Gastroesophageal sphincter (tissue), 4 donors: ENCODE measurements at regions not wholly inside any gene's neighbourhood (a gene's known extent, or its start where the extent isn't known, plus 50 kb on each side); places are given as distances from the start of the nearest gene placed in this dataset.

Source experiments
- ATAC-seq: fragments of 150-250 bp; one replicate; pipeline ENCODE4 v1.9.1; 2016; ENCODE audit warnings: mild to moderate bottlenecking, moderate library complexity
- H3K27ac ChIP-seq, 4 donors: fragments of 200-600 bp; sonication (generic) in 3 of 4; 1 replicate in 3 of 4; 2 replicates in 1 of 4; pipeline ENCODE4 v1.5.1; 2016 to 2019
- H3K27me3 ChIP-seq: fragments of 200-600 bp; sonication (generic); one replicate; pipeline ENCODE4 v1.5.1; 2019
- H3K36me3 ChIP-seq, 2 donors: fragments of 200-600 bp; sonication (generic); one replicate each; pipeline ENCODE4 v1.5.1; 2019; ENCODE audit warnings: control low read depth in 1 of 2
- H3K4me1 ChIP-seq, 3 donors: fragments of 200-600 bp; sonication (generic); 1 replicate in 2 of 3; 2 replicates in 1 of 3; pipeline ENCODE4 v1.5.1; 2016 to 2019; ENCODE audit warnings: control low read depth in 2 of 3
- H3K4me3 ChIP-seq, 2 donors: fragments of 200-600 bp; sonication (generic); one replicate each; pipeline ENCODE4 v1.5.1; 2019; ENCODE audit warnings: mild to moderate bottlenecking in 1 of 2, moderate library complexity in 1 of 2
- H3K9me3 ChIP-seq, 3 donors: fragments of 200-600 bp; sonication (generic); one replicate each; pipeline ENCODE4 v1.5.1; 2017 to 2019; ENCODE audit warnings: control low read depth in 2 of 3
- EP300 ChIP-seq: sonication (generic); formaldehyde crosslinking; IDR thresholded peaks from one replicate; pipeline ENCODE4 v1.6.1; 2017; ENCODE audit warnings: antibody characterized with exemption, mild to moderate bottlenecking
- POLR2A ChIP-seq, 2 donors: fragments of 450-650 bp; IDR thresholded peaks; one replicate each; pipeline ENCODE4 v1.6.1; 2017; ENCODE audit warnings: antibody characterized with exemption in 2 of 2, mild to moderate bottlenecking in 2 of 2, moderate library complexity in 1 of 2
- POLR2AphosphoS5 ChIP-seq: sonication (generic); formaldehyde crosslinking; IDR thresholded peaks from one replicate; pipeline ENCODE4 v1.6.1; 2017; ENCODE audit warnings: antibody characterized with exemption
- WGBS, 2 donors: methylation state at CpG; one replicate each; pipeline ENCODE4 v1.1.5; 2018; ENCODE audit warnings: low coverage in 1 of 2; 5-methylcytosine and 5-hydroxymethylcytosine counted together
- TF ChIP-seq, protein P1 (sequence below), 4 experiments: fragments of 200-600 bp in 2 of 4; fragments of 450-650 bp in 2 of 4; sonication (generic) in 1 of 4; IDR thresholded peaks; one replicate each; pipeline ENCODE4 v1.5.1; 2017 to 2019; ENCODE audit warnings: antibody characterized with exemption in 4 of 4, mild to moderate bottlenecking in 2 of 4, moderate library complexity in 2 of 4

DNA sequence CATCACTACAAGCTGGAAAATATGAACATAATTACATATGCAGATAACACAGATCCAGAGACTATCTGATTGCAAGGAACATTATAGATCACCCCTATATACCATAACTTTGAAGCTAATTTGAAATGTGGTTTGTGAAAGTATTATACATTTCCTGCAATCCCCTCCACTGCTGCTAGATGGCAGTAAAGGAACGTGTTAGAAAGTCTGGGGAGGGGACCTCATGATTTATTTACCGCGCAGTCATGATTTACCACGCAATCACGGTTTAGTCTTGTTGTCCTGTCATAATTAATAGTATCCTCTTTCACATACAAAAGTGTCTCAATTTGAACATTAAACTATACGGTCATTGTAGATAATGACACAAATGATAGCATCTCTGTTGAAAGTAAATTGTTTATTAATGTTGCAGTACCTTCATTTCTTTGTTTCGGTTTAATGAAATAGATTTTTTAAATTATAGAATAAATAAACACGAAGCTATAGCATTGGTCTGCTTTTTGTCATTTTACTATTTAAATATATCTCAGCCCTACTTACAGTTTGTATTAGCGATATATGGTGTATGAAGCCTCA lies 145.3 kb upstream of the PRSS1 start:
- no peak overlapping the region for H3K27ac ChIP-seq
- H3K9me3 ChIP-seq, result no peaks in the 10 kb centered on the region
- 9 to 11% methylated on average over 9 of the region's 9 CpGs for WGBS, 2 donors
- peaks cover 43% of the 10 kb centered on the region for H3K27me3 ChIP-seq
- no peaks in the 10 kb centered on the region for H3K4me1 ChIP-seq
- no peaks in the 10 kb centered on the region for H3K36me3 ChIP-seq
- no peak overlapping the region for H3K4me3 ChIP-seq
- ATAC-seq, result no peak
- TF ChIP-seq EP300 (no peak), POLR2A (IDR thresholded peaks at IDR 0.05) (no peak), POLR2AphosphoS5 (no peak)
- TF ChIP-seq, protein P1, sequence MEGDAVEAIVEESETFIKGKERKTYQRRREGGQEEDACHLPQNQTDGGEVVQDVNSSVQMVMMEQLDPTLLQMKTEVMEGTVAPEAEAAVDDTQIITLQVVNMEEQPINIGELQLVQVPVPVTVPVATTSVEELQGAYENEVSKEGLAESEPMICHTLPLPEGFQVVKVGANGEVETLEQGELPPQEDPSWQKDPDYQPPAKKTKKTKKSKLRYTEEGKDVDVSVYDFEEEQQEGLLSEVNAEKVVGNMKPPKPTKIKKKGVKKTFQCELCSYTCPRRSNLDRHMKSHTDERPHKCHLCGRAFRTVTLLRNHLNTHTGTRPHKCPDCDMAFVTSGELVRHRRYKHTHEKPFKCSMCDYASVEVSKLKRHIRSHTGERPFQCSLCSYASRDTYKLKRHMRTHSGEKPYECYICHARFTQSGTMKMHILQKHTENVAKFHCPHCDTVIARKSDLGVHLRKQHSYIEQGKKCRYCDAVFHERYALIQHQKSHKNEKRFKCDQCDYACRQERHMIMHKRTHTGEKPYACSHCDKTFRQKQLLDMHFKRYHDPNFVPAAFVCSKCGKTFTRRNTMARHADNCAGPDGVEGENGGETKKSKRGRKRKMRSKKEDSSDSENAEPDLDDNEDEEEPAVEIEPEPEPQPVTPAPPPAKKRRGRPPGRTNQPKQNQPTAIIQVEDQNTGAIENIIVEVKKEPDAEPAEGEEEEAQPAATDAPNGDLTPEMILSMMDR (IDR thresholded peaks at IDR 0.05), result peak; percentile 36 to 77 (median 38)

DNA sequence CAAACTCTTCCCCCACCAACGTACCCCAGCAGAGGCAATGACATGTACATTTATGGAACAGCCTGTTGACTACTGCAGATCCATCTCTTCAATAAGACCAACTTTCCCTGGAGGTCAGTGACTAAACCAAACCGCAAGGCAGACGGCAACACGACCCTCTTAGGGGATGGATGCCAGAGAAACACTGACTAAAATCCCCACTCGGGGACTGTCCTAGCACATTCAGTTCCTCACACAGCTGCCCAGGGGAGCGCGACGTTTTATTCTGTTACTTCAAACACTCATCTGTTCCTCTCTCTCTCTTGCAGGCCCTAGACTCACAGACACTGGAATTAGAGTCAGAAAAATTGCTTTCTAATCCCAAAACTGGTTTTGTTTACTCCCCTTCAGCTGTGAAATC lies 146.5 kb upstream of the PRSS1 start:
- WGBS, 2 donors, result 34 to 44% methylated on average over 6 to 8 of the region's 8 CpGs
- Histone ChIP-seq H3K4me3 (no peak overlapping the region), H3K27ac (no peak overlapping the region), H3K27me3 (peaks cover 45% of the 10 kb centered on the region), H3K4me1 (no peaks in the 10 kb centered on the region), H3K36me3 (no peaks in the 10 kb centered on the region), H3K9me3 (no peaks in the 10 kb centered on the region)
- TF ChIP-seq POLR2A (IDR thresholded peaks at IDR 0.05), result no peak
- no peak for TF ChIP-seq POLR2AphosphoS5
- TF ChIP-seq EP300, result no peak
- TF ChIP-seq, protein P1 (IDR thresholded peaks at IDR 0.05), result no peak
- ATAC-seq, result no peak

DNA sequence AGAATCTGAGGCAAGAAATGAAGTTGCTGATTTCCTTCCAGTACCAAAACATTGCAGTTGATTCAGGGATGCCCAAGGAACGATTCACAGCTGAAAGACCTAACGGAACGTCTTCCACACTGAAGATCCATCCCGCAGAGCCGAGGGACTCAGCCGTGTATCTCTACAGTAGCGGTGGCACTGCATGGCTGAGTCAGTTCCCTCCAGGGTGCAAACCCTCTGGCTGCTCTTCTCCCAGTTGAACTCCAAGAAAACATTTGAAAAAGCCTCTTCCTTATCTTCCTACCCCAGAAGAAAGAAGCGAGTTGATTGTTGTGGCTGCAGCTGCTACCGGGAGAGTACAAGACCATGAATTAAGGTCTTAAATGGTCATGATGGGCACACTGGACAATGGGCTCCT lies 147.1 kb upstream of the PRSS1 start:
- Histone ChIP-seq H3K9me3 (no peaks in the 10 kb centered on the region), H3K27ac (no peak overlapping the region), H3K36me3 (no peaks in the 10 kb centered on the region), H3K4me1 (no peaks in the 10 kb centered on the region), H3K27me3 (peaks cover 47% of the 10 kb centered on the region), H3K4me3 (no peak overlapping the region)
- WGBS, 2 donors, result 88% methylated on average over 2 of the region's 9 CpGs; no CpG with 5 or more reads in 1 of the 2 donors
- no peak for ATAC-seq
- TF ChIP-seq, protein P1 (IDR thresholded peaks at IDR 0.05), result no peak

- Histone ChIP-seq H3K36me3 (no peaks in the 10 kb centered on the region), H3K9me3 (no peaks in the 10 kb centered on the region), H3K27ac (no peak overlapping the region), H3K4me3 (no peak overlapping the region), H3K27me3 (peaks cover 54% of the 10 kb centered on the region), H3K4me1 (no peaks in the 10 kb centered on the region)
- WGBS, 2 donors, result 32 to 65% methylated on average over 3 to 5 of the region's 6 CpGs
- ATAC-seq, result no peak
- no peak for TF ChIP-seq EP300
- TF ChIP-seq, protein P1 (IDR thresholded peaks at IDR 0.05), result no peak
Observed at GRCh38 chr7:142598297-142598696, 151.0 kb upstream of the PRSS1 start.

- Histone ChIP-seq H3K4me3 (no peak overlapping the region), H3K9me3 (no peaks in the 10 kb centered on the region), H3K4me1 (no peaks in the 10 kb centered on the region), H3K36me3 (no peaks in the 10 kb centered on the region), H3K27me3 (peaks cover 52% of the 10 kb centered on the region), H3K27ac (no peak overlapping the region)
- TF ChIP-seq POLR2A (IDR thresholded peaks at IDR 0.05) (no peak), POLR2AphosphoS5 (no peak), EP300 (no peak)
- TF ChIP-seq, protein P1 (IDR thresholded peaks at IDR 0.05), result no peak
- no peak for ATAC-seq
- 89 to 100% methylated on average over 1 to 2 of the region's 4 CpGs for WGBS, 2 donors
Observed at GRCh38 chr7:142597547-142597946, 151.7 kb upstream of the PRSS1 start.
